HCT116 (cell line): ENCODE measurements at regions not wholly inside any gene's neighbourhood (a gene's known extent, or its start where the extent isn't known, plus 50 kb on each side); places are given as distances from the start of the nearest gene placed in this dataset.

ENCODE experiments used
- ATAC-seq: fragments of 200-7000 bp; cut with Tn5 transposase; 2 replicates; pipeline ENCODE4 v1.9.1; 2020; ENCODE audit warnings: mild to moderate bottlenecking, moderate library complexity
- BruUV-seq: library from RNA; stranded (reverse); fragments of 400-500 nt; replicated peaks from 2 replicates; lab custom pipeline; 2021; lab: Mats Ljungman, UMichigan
- CTCF ChIA-PET: fragments of 300-600 bp; sonication (Branson Sonifier 250); formaldehyde crosslinking; loops from one replicate; lab custom pipeline; 2021; ENCODE audit warnings: antibody characterized with exemption; lab: Charles Lee
- POLR2A ChIA-PET: fragments of 300-600, 350-600 bp; sonication (Branson Sonifier 250); formaldehyde crosslinking; loops from one replicate; lab custom pipeline; 2021; ENCODE audit warnings: antibody characterized with exemption; lab: Charles Lee
- RAD21 ChIA-PET, 2 experiments: fragments of 300-600 bp; sonication (Branson Sonifier 250); formaldehyde crosslinking; loops; one replicate each; lab custom pipeline; 2023; ENCODE audit warnings: low total read pairs in 2 of 2; ENCODE audit not compliant: uncharacterized antibody in 2 of 2, unreplicated experiment in 2 of 2, low non-redundant PET in 1 of 2; lab: Charles Lee
- DNase-seq: peaks from one replicate; pipeline ENCODE4 v3.0.0-alpha.2; 2010; ENCODE audit warnings: low read depth, low spot score
- H2AFZ ChIP-seq: fragments of 200-600 bp; shearing (Covaris generic), sonication (generic); 2 replicates; pipeline ENCODE4 v1.6.1; 2017; ENCODE audit warnings: low read depth, mixed run types, mixed read lengths, antibody characterized with exemption, low read length; ENCODE audit not compliant: poor library complexity, severe bottlenecking
- H3K27ac ChIP-seq: 2 replicates; pipeline ENCODE4 v1.5.1; 2012; ENCODE audit warnings: low read depth, low read length
- H3K27me3 ChIP-seq: fragments of 200-600 bp; sonication (generic); 2 replicates; pipeline ENCODE4 v1.6.1; 2016; ENCODE audit warnings: mixed run types, low read length, mixed read lengths; ENCODE audit not compliant: insufficient read depth
- H3K36me3 ChIP-seq, 2 experiments: fragments of 200-500 bp in 1 of 2; fragments of 200-600 bp in 1 of 2; sonication (Bioruptor generic) in 1 of 2; sonication (generic) in 1 of 2; 2 replicates each; pipeline versions ENCODE4 v1.5.1 to v1.6.1; 2014 to 2016; ENCODE audit warnings: low read length in 2 of 2, inconsistent platforms in 1 of 2, mixed read lengths in 1 of 2, mixed run types in 1 of 2; ENCODE audit not compliant: insufficient read depth in 2 of 2, control insufficient read depth in 1 of 2
- H3K4me1 ChIP-seq, 2 experiments: fragments of 200-600 bp in 1 of 2; sonication (generic) in 1 of 2; 2 replicates each; pipeline versions ENCODE4 v1.5.1 to v1.6.1; 2012 to 2017; ENCODE audit warnings: low read length in 2 of 2, inconsistent platforms in 1 of 2, mild to moderate bottlenecking in 1 of 2, mixed read lengths in 1 of 2, mixed run types in 1 of 2, moderate library complexity in 1 of 2; ENCODE audit not compliant: insufficient read depth in 2 of 2, control insufficient read depth in 1 of 2
- H3K4me2 ChIP-seq: fragments of 200-600 bp; sonication (generic); 2 replicates; pipeline ENCODE4 v1.6.1; 2017; ENCODE audit warnings: mixed run types, low read length, mixed read lengths
- H3K4me3 ChIP-seq, 2 experiments: fragments of 200-600 bp in 1 of 2; sonication (generic) in 1 of 2; replicated peaks in 1 of 2; 2 replicates each; pipeline ENCODE4 v1.5.1; 2011 to 2016; ENCODE audit warnings: low read length in 2 of 2, control low read depth in 1 of 2, low read depth in 1 of 2, mild to moderate bottlenecking in 1 of 2, mixed read lengths in 1 of 2, mixed run types in 1 of 2
- H3K79me2 ChIP-seq: fragments of 200-600 bp; sonication (generic); 2 replicates; pipeline ENCODE4 v1.6.1; 2017; ENCODE audit warnings: mild to moderate bottlenecking, mixed run types, low read length, moderate library complexity, mixed read lengths; ENCODE audit not compliant: insufficient read depth
- H3K9ac ChIP-seq: fragments of 200-600 bp; sonication (generic); 2 replicates; pipeline ENCODE4 v1.6.1; 2016; ENCODE audit warnings: low read length, mixed read lengths
- H3K9me2 ChIP-seq: fragments of 200-600 bp; sonication (generic), shearing (Covaris generic); 2 replicates; pipeline ENCODE4 v1.6.1; 2017; ENCODE audit warnings: mixed run types, mild to moderate bottlenecking, moderate library complexity; ENCODE audit not compliant: insufficient read depth
- H3K9me3 ChIP-seq, 2 experiments: fragments of 200-500 bp in 1 of 2; fragments of 200-600 bp in 1 of 2; sonication (Bioruptor generic) in 1 of 2; sonication (generic) in 1 of 2; 2 replicates each; pipeline ENCODE4 v1.6.1; 2014 to 2017; ENCODE audit warnings: low read length in 2 of 2, mixed read lengths in 2 of 2, inconsistent platforms in 1 of 2, low read depth in 1 of 2, mild to moderate bottlenecking in 1 of 2, mixed run types in 1 of 2, moderate library complexity in 1 of 2; ENCODE audit not compliant: control insufficient read depth in 1 of 2, insufficient read depth in 1 of 2
- H4K20me1 ChIP-seq: fragments of 200-600 bp; sonication (generic), shearing (Covaris generic); 2 replicates; pipeline ENCODE4 v1.6.1; 2017; ENCODE audit warnings: mixed run types, mild to moderate bottlenecking, moderate library complexity; ENCODE audit not compliant: insufficient read depth
- EGR1 ChIP-seq: IDR thresholded peaks from 2 replicates; pipeline ENCODE4 v1.6.1; 2012; ENCODE audit warnings: low read depth
- EZH2phosphoT487 ChIP-seq: fragments of 200-600 bp; IDR thresholded peaks from 2 replicates; pipeline ENCODE4 v1.6.1; 2018; ENCODE audit warnings: antibody characterized with exemption, borderline replicate concordance
- JUND ChIP-seq: IDR thresholded peaks from 2 replicates; pipeline ENCODE4 v1.6.1; 2012
- RAD21 ChIP-seq: IDR thresholded peaks from 2 replicates; pipeline ENCODE4 v1.6.1; 2012; ENCODE audit warnings: low read depth, mild to moderate bottlenecking
- SIN3A ChIP-seq: IDR thresholded peaks from 2 replicates; pipeline ENCODE4 v1.6.1; 2012; ENCODE audit warnings: low read depth
- SP1 ChIP-seq: IDR thresholded peaks from 2 replicates; pipeline ENCODE4 v1.6.1; 2012; ENCODE audit warnings: low read depth
- TCF7L2 ChIP-seq: IDR thresholded peaks from 2 replicates; pipeline ENCODE4 v1.7.0; 2011; ENCODE audit warnings: borderline replicate concordance, inconsistent platforms; ENCODE audit not compliant: insufficient read depth, insufficient read length; ENCODE audit errors: extremely low read depth
- YY1 ChIP-seq: IDR thresholded peaks from 2 replicates; pipeline ENCODE4 v1.6.1; 2011; ENCODE audit warnings: low read length, low read depth, moderate library complexity, mild to moderate bottlenecking; ENCODE audit not compliant: insufficient replicate concordance; ENCODE audit errors: extremely low read depth
- ZFX ChIP-seq: fragments of 450-650 bp; IDR thresholded peaks from 2 replicates; pipeline ENCODE4 v1.6.1; 2017
- ZNF274 ChIP-seq: fragments of 200-500 bp; sonication (Bioruptor generic); IDR thresholded peaks from 2 replicates; pipeline ENCODE4 v1.6.1; 2014; ENCODE audit warnings: mild to moderate bottlenecking, low read depth, low read length, inconsistent platforms
- intact Hi-C: fragments of 100-400 bp; cut with micrococcal nuclease; formaldehyde crosslinking; loops from 2 replicates; pipeline ENCODE4 v1.10.0; 2022
- TF ChIP-seq, protein P1 (sequence below): IDR thresholded peaks from 2 replicates; pipeline ENCODE4 v1.6.1; 2011; ENCODE audit warnings: mild to moderate bottlenecking, low read length, moderate library complexity; ENCODE audit not compliant: insufficient replicate concordance; ENCODE audit errors: extremely low read depth
- TF ChIP-seq, protein P2 (sequence below): IDR thresholded peaks from 2 replicates; pipeline ENCODE4 v1.6.1; 2012; ENCODE audit warnings: low read depth

DNA sequence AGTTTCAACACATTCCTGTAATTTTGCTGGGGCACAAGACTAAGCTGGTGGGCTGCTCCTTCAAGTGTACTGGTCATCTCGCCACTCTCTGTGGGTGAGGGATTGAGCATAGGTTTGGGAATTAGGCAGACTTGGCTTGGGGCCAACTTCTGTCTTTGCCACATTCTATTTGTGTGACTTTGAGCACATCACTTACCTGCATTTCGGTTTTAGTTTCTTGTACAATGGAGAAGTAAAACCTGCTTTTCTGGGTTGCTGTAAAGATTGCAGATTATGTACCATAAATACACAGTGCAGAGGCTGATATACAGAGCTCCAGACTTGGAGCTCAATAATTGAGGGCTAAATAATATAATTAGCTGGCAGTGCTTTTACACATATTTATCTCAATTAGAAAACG, 162.1 kb downstream of the C3orf38 start:
- POLR2A ChIA-PET: no interaction called here
- Histone ChIP-seq H3K36me3 (no peaks in the 10 kb centered on the region), H3K4me1 (no peaks in the 10 kb centered on the region), H3K9me3 (no peaks in the 10 kb centered on the region), H4K20me1 (no peaks in the 10 kb centered on the region), H2AFZ (no peak overlapping the region), H3K79me2 (no peaks in the 10 kb centered on the region), H3K4me3 (no peak overlapping the region), H3K27me3 (no peaks in the 10 kb centered on the region), H3K9me2 (no peaks in the 10 kb centered on the region), H3K9ac (no peak overlapping the region), H3K27ac (no peak overlapping the region), H3K4me2 (no peak overlapping the region)
- BruUV-seq: no TSS peak
- RAD21 ChIA-PET: no interaction called here
- CTCF ChIA-PET: no interaction called here
- ATAC-seq: no peak
- intact Hi-C loops: no loop called here
- DNase-seq: no peak
- TF ChIP-seq JUND: no peak
- TF ChIP-seq EZH2phosphoT487: no peak
- no peak for TF ChIP-seq EGR1
- no peak for TF ChIP-seq YY1
- no peak for TF ChIP-seq SP1
- TF ChIP-seq TCF7L2: no peak
- TF ChIP-seq SIN3A: no peak
- TF ChIP-seq RAD21: no peak
- TF ChIP-seq ZNF274: no peak
- TF ChIP-seq, protein P1, sequence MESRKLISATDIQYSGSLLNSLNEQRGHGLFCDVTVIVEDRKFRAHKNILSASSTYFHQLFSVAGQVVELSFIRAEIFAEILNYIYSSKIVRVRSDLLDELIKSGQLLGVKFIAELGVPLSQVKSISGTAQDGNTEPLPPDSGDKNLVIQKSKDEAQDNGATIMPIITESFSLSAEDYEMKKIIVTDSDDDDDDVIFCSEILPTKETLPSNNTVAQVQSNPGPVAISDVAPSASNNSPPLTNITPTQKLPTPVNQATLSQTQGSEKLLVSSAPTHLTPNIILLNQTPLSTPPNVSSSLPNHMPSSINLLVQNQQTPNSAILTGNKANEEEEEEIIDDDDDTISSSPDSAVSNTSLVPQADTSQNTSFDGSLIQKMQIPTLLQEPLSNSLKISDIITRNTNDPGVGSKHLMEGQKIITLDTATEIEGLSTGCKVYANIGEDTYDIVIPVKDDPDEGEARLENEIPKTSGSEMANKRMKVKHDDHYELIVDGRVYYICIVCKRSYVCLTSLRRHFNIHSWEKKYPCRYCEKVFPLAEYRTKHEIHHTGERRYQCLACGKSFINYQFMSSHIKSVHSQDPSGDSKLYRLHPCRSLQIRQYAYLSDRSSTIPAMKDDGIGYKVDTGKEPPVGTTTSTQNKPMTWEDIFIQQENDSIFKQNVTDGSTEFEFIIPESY: no peak
- TF ChIP-seq, protein P2, sequence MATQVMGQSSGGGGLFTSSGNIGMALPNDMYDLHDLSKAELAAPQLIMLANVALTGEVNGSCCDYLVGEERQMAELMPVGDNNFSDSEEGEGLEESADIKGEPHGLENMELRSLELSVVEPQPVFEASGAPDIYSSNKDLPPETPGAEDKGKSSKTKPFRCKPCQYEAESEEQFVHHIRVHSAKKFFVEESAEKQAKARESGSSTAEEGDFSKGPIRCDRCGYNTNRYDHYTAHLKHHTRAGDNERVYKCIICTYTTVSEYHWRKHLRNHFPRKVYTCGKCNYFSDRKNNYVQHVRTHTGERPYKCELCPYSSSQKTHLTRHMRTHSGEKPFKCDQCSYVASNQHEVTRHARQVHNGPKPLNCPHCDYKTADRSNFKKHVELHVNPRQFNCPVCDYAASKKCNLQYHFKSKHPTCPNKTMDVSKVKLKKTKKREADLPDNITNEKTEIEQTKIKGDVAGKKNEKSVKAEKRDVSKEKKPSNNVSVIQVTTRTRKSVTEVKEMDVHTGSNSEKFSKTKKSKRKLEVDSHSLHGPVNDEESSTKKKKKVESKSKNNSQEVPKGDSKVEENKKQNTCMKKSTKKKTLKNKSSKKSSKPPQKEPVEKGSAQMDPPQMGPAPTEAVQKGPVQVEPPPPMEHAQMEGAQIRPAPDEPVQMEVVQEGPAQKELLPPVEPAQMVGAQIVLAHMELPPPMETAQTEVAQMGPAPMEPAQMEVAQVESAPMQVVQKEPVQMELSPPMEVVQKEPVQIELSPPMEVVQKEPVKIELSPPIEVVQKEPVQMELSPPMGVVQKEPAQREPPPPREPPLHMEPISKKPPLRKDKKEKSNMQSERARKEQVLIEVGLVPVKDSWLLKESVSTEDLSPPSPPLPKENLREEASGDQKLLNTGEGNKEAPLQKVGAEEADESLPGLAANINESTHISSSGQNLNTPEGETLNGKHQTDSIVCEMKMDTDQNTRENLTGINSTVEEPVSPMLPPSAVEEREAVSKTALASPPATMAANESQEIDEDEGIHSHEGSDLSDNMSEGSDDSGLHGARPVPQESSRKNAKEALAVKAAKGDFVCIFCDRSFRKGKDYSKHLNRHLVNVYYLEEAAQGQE: no peak
- no peak for TF ChIP-seq ZFX
